Activated naive CD8-positive, alpha-beta T cell treated with anti-CD3 and anti-CD28 coated beads, Interleukin-2, amount 50 U/mL, for 16 hours (primary cell): ENCODE measurements at regions not wholly inside any gene's neighbourhood (a gene's known extent, or its start where the extent isn't known, plus 50 kb on each side); places are given as distances from the start of the nearest gene placed in this dataset.

ENCODE experiments used
- DNase-seq: peaks from one replicate; pipeline ENCODE4 v3.0.0-alpha.2; 2020; ENCODE audit warnings: low read depth, low spot score

DNA sequence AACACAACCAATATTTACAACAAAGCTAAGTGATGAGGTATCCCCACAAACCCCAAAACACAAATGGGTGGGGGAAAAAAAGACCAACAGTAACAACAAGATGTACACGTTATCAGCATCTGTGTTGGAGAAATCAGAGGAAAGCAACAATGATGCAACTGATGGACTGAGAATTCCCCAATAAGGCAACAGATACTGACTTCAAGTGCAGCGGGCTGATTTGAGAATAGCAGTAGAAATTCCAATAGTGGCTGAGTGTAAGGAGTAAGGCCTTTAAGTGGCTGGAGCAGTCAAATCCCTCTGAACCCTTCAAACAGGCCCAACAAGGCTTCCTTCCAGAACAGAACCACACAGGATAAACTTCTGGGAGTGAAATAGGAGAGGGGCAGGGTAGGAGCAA lies 97.6 kb downstream of the TM2D1 start:
- no peak for DNase-seq

DNA sequence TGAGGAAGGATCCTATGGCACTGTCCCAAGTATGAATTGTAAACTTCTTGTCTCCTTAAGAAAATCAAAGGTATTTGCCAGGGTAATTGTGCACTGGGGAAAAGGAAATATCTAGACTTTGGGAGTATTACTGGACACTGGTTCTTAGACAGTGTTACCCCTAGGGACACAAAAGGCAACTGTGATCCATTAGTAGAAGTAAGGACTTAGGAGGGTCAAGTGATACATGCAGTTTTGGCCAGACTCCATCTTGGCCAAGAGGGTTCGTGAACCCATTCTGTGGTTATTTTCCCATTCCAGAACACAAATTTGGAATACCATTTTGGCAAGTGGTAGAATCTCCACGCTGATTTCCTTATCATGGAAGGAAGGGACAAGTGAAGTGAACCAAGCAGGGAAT lies 98.1 kb downstream of the TM2D1 start:
- no peak for DNase-seq

DNA sequence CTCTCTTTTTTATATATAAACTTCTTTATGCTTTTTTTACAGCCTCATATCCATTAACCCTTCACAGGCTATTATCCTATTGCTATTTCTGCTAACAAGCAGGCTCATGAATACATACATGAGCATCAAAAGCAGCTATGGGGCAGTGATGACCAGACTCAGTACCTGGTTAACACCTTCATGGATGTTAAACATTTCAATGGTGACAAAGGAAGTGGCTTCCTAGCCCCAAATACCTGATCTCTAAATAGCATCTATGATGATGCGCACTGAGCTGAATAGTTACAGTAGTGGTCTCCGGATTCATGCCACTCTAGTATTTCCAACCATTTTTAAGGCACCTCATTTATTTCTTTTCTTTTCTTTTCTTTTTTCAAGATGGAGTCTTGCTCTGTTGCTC lies 101.1 kb downstream of the TM2D1 start:
- no peak for DNase-seq

DNA sequence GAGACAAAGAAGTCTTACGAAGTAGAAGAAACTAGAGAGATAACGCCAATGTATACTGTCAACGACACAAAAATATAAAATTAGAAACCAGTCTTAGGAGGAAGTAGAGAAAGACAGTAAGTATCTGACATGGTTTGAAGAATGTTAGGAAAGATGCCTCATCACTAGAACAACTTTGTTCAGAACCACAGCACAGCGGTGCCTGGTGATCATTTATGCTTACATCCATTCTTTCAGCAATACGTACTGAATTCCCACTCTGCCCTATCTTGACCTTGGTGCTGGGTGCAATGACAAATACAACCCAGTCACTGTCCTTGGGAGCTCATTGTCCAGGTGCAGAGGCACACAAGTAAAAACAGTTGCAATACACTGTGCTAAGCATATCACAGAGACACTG lies 104.4 kb downstream of the TM2D1 start:
- no peak for DNase-seq

DNA sequence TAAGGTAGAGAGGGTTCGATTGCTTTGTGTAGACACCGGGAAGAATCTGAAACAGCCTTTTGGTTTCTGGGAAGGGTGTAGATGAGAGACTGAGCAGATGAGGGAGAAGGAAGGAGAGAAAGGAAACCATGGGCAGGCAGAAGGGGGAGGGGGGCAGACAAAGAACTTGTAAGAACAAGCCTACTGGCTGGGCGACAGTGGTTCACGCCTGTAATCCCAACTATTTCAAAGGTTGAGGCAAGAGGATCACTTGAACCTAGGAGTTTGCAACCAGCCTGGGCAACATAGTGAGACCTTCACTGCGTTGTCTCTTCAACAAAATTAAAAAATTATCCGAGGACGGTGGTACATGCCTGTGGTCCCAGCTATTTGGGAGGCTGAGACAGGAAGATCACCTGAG lies 106.2 kb downstream of the TM2D1 start:
- no peak for DNase-seq

DNA sequence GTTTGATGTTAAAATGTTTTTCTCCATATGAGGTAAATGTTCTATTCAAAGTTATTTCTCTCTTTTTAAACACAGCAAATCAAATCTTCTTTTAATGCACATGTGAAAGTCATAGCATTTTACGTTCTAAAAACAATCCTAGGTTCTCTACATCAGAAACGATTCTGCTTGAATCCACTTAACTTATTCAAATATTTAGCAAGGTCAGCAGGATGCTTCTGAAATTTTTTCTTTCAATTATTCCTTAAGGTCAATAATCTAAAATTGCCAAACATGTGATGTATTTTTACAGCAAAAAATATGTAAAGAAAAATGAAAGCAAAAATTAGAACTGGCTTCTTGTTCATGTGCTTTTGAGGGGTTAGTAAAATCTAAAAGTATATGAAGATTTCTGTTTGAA lies 106.7 kb downstream of the TM2D1 start:
- DNase-seq = no peak

DNA sequence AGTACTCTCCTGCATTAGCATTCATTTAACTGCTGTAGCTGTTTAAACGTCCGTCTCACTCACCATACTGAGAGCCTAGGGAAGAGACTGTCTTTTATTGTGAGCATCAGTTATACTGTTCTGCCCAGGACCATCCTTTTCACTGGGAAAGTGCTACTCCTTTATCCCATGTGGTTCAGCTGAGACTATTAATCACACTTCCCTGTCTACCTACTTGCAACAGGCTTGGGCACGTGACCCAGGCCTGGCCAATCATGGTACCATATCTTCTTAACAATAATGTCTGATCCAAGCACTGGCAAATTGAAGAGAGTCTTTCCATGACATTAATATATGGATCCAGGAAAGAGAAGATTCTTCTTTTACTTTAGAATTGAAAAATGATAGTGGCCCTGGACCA lies 108.1 kb downstream of the TM2D1 start:
- DNase-seq = no peak

DNA sequence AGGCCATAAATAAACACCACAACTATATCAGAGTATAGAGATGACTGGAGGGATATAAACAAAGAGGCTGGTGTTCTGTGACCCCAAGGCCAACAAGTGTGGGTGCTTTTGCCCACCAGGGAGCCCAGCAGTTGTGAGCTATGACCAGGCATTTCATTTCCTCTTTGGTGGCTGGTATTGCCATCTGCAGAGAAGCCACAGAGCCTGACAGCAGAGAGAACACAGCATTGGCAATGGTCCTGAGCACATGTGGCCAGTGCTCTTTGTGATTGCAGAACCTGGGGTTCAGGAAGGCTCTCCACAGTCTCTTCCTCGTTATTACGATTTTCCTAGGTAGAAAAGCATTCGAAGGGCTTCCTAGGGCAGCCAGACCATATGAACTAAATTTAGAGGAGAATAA lies 112.3 kb downstream of the TM2D1 start:
- DNase-seq = no peak

DNA sequence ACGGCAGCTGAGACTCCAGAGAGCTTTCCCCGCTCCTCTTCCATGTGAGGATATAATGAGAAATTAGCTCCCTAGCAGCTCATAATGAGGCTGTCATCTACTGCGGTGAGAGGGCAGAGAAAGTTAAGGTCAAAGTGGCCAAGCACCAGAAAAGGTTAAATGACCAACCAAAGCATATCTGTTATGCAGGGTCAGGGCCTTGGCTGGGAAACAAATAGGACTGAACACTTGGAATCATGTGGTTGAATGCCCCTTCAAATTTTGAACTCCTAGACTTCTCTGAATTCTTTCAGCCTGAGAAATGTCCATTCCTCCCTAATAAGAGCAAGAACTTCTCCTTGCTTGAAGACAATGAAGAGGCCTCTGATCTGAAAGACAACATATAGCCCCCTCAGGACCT lies 115.9 kb downstream of the TM2D1 start:
- DNase-seq = no peak

DNA sequence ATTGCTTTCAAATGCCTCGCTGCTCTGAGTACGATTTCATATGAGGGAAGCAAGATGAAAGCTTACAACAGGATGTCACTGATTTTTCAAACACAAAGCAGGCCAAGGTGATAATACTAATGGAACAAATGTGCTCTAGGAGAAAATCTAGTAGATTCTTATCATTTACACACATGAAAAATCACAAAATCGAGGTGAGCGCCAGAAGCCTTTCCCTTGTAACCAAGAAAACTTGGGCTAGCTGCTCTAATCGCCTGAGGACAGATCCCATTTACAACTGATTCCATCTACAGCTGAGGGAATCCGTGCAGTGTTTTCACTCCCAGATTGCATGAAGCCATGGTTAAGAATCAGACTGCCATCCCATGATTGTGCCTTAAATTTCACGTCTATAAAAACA lies 117.5 kb downstream of the TM2D1 start:
- DNase-seq = no peak

DNA sequence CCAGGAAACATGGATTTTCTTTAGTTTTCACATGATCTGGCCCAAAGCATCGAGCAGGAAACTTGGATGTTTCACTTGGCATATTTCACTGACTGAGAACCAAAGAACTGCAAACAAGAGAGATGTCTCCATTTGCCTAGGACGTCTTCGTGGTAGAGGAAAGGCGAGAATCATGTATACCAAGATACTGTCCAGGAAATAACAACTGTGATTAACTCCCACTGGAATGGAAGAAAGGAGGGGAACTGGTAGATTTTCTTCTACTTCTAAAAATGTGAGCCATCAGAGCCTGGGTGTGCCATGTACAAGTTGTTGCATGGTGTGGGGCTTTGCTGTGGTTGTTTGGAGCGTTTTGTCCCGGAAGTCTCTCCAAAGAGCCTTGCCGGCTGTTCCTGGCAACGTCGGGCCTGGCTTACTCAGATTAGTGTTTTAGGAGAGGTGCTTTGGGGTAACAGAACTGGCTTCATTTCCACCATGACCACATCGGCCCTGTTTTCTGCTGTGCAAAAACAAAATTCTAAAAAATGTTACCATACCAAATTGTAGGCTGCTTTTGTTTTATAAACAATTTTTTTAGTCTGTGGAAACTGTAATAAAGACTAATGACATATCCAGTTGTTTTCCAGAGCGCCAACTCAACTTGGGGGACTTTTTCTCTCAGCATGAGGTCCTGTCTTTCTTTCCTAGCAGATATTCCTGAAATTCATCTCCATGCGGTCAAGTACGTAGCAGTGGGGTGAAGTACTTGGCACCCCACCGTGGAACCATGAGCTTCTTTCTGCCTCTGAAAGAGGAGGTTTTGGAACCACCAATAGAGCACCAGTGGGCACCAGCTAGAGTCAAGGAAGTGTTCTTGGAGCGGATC lies 118.3 kb downstream of the TM2D1 start:
- DNase-seq = no peak

DNA sequence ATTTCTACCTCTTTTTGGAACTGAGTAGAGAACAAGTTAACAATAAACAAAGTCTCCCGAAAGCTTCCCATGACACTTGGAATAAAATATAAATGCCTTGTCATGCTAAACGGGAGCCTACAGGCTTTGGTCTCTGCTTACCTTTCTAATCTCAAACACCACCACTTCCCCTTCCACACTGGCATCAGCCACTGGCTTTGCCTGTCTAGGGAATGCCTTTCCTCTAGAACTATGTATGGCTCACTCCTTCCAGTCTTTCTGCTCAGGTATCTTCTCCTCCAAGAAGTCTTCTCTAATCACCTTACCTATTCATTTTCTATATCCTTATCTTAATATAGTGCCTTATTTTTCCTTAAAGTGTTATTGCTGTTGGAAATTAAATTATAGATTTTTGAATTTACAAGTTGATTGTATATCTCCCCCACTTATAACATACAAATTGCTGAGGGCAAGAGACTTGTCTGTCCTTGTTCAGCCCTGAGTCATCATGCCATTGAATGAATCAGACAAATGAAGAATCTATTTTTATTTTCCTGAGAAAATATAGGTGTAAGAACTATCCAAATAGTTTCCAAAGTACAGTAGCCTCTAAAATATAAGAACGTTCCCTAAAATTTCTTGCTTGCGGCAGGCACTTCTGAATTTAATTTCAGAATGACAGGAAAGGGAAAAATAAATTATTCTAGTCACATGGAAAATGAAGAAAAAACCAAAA lies 119.2 kb downstream of the TM2D1 start:
- no peak for DNase-seq

DNA sequence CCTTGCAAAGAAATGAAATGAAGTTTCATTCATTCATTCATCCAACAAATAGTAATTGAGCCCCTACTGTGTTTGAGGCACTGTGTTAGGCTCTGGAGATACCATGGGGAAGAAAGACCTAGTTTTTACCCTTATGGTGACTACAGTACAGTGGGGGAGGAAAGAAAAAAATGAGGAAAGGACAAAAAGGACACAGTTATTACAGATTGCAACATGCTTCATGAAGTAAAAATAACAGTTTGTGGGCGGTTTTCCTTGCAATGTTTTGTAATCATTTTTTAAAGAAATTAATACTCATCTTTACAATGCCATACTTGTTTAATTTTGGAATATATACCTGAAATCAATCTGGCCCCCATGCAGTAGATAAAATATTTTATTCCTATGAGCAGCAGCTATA lies 120.3 kb downstream of the TM2D1 start:
- no peak for DNase-seq

DNA sequence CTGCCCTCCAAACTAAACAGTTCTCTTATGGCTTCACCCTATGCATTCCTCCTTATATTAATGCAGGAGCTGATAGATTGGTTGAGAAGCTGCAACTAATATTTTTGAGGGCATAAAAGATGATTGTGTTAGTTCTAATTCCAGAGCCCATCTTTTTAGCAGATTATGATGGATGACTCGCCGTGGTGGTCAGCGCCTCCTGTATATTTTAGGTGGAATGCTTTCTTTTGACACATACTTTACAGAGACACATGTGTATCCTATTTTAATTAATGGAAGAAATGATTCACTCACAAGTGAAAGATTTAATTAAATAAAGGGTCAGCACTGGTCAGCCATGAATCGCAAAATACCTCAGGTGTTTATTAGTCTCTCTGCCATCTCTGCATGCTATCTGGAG lies 120.7 kb downstream of the TM2D1 start:
- no peak for DNase-seq

DNA sequence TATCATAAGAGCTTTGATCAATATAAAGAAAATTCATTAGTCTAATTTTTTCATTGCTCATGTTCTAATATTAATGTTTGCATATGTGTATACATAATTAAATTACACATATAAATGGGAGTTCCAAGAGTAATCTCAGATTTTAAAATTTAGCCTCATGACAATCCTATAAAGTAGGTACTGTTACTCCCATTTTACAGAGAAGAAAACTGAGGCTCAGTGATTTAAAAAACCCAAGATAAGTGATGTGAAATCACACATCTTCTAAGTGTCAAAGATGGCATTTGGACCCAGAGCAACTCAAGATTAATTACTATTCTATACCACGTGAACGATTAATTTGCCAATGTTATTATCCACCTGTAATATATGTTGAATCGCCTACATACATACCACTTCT lies 122.3 kb downstream of the TM2D1 start:
- DNase-seq = no peak

DNA sequence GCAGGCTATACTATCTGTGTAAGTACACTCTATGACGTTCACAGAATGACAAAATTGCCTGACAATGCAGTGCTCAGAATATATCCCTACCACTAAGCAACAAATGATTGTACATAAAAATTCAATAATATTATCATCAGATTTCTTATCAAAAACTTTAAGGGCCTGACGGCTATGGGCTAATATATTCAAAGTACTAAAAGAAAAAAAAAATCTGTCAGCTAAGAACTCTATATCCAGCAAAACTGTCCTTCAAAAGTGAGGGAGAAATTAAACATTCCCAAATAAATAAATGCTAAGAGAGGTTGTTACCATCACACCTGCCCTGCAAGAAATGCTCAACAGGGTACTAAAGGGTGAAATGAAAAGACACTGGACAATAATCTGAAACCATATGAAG lies 127.3 kb downstream of the TM2D1 start:
- no peak for DNase-seq

DNA sequence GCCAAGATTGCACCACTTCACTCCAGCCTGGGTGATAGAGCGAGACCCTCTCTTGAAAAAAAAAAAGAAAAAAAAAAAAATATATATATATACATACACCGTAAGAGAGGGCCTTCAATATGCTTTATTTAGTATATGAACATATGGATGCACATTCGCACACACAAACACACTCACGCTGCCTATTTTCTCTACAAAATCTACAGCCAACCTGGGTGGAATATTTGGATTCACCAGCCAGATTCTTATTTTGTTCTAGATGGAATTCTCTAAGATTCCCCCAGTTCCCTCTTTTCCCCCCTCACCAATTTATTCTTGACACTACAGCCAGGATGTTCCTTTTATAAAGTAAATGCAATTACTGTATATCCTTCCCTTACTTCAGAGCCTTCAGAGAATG lies 131.6 kb downstream of the TM2D1 start:
- DNase-seq = no peak

DNA sequence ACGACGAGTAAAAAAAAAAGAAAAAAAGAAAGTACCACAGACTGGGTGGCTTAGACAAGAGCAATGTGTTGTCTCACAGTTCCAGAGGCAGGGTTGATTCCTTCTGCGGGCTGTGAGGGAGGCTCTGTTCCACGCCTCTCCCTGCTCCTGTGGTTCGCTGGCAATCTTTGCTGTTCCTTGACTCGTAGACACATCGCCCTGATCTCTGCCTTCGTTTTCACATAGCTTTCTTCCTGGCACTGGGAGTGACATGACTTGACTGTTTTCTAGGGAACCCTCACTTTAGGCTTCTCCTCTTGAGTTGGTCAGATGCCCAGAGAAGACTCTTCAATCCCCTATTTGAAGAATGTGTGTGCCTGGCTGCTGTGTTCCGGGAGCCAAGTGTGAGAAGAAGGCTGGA lies 133.6 kb downstream of the TM2D1 start:
- no peak for DNase-seq

DNA sequence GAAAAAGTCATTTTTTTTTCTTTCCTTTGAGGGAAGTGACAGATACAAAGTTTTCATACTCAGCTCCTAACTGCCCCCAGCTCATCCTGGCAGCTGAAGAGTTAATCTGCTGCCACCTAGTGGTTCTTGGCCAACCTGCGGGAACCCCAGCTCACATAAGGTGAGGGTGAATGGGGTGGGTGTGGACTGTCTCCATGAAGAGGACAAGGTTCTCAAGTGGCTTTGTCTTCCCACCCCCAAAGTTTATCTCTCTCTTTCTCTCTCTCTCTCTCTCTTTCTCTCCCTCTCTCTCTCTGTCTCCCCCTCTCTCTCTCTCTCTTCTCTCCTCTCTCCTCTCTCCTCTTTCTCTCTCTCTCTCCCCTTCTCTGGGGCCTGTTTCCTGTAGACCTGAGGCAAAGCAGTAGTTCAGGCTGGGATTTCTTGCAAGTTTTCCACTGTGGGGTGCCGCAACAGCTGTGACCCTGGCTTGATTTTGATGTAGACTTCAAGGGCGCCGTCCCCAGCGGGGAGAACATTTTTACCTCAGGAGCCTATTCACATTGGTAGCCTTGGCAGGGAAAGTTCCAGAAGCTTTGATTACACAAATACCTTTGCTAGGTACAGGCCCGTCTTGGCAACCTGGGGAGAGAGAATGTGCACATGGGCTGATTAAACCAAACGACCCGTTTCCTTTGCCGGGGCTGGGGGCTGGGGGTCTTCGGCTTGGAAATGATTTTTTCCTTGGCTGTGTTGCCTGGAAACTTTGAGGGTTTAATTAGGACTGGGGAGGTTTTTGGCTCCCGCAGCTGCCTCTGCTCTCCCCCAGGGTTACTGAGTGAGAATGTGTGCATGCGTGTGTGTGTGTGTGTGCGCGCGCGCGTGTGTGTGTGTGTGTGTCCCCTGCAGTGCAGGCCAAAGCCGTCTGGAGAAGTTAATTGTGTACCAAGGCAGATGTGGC lies 135.9 kb downstream of the TM2D1 start:
- DNase-seq = peak; percentile 24

DNA sequence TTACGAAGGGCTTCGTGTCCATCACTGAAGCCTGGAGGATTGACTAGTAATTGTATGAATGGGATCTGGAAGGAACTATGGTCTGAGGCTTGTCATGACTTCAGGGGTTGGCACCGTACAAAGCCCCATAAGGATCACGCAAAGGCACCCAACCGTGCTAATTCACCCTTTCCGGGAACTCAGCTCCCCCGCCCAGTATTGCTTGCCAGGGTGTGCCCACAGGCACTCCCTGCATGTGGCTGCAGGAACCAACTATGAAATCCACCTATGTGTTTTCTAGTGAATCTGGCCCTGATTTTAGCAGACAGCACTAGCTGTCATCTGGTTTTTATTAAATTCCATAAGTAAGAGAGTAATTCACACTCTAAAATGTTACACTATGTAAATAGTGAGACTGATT lies 139.2 kb downstream of the TM2D1 start:
- no peak for DNase-seq

DNA sequence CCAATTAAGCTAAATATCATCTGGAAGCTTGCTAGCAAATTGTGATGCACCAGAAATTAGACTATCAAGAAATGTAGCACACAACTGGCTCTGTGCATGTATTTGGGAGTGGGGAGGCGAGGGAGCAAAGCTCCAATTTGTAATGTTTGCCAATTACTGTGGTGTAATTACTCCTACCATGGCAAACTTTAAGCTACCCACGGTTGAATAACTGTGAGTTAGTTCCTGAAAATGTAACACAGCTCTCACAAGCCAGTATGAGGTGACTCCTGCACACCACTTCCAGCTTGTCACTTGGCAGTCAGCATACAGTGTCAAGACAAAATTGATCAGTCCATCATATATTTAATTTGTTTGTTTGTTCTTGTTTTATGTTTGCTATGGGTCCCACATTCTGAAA lies 141.2 kb downstream of the TM2D1 start:
- DNase-seq = no peak

DNA sequence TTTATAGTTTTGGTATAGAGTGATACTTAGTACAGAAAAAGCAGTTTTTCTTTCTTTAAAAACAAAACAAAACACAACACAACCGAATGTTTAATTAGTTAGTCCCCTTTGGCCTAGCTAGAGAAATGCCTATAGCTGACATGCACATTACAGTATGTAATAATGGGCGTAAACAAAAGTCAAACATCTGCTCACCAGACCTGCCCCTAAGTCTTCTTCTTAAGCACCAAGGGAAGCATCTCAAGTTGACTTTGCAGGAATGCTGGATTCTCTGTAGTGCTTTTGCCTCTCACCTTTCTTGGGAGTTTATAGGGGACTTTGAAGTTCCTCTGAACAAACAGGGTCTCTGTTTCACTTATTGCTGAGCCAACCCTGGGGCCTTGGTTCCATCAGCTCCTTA lies 143.7 kb downstream of the TM2D1 start:
- DNase-seq = no peak
